CD14-positive monocyte (primary cell): ENCODE measurements at regions not wholly inside any gene's neighbourhood (a gene's known extent, or its start where the extent isn't known, plus 50 kb on each side); places are given as distances from the start of the nearest gene placed in this dataset.
A peak's percentile ranks its signal among the peaks of the same experiment; 100 is the strongest.
"Not testable (repeated sequence)": the region's sequence is repeated elsewhere in the genome, so short reads cannot be mapped to it uniquely, and the experiment has no call there.

ENCODE experiments used
- DNase-seq, 3 donors: peaks; one replicate each; pipeline ENCODE4 v3.0.0-alpha.2; 2011 to 2022
- H2AFZ ChIP-seq: 2 replicates; pipeline ENCODE4 v1.6.0; 2012; ENCODE audit warnings: mild to moderate bottlenecking, low read depth, low read length, inconsistent platforms; ENCODE audit not compliant: insufficient read depth, poor library complexity, severe bottlenecking
- H3K27ac ChIP-seq, 2 donors: 1 replicate in 1 of 2; 2 replicates in 1 of 2; pipeline ENCODE4 v1.5.1; 2012 to 2013; ENCODE audit warnings: low read length in 2 of 2, control low read depth in 1 of 2, inconsistent platforms in 1 of 2, low read depth in 1 of 2, mild to moderate bottlenecking in 1 of 2
- H3K27me3 ChIP-seq, 2 donors: one replicate each; pipeline versions ENCODE4 v1.6.0 to v1.6.1; 2011 to 2013; ENCODE audit warnings: low read length in 2 of 2; ENCODE audit not compliant: control insufficient read depth in 2 of 2, insufficient read depth in 2 of 2
- H3K36me3 ChIP-seq, 2 donors: replicated peaks in 1 of 2; 1 replicate in 1 of 2; 2 replicates in 1 of 2; pipeline versions ENCODE4 v1.5.1 to v1.6.1; 2012 to 2013; ENCODE audit warnings: low read length in 2 of 2, control low read depth in 1 of 2, inconsistent platforms in 1 of 2, mild to moderate bottlenecking in 1 of 2; ENCODE audit not compliant: insufficient read depth in 2 of 2, control insufficient read depth in 1 of 2
- H3K4me1 ChIP-seq, 2 donors: 1 replicate in 1 of 2; 2 replicates in 1 of 2; pipeline versions ENCODE4 v1.5.1 to v1.6.1; 2012 to 2013; ENCODE audit warnings: low read length in 2 of 2, control low read depth in 1 of 2, inconsistent platforms in 1 of 2, mild to moderate bottlenecking in 1 of 2, moderate library complexity in 1 of 2; ENCODE audit not compliant: insufficient read depth in 2 of 2, control insufficient read depth in 1 of 2
- H3K4me2 ChIP-seq: replicated peaks from 2 replicates; pipeline ENCODE3; 2012; ENCODE audit warnings: low read length, moderate library complexity, mild to moderate bottlenecking; ENCODE audit not compliant: poor library complexity, severe bottlenecking; ENCODE audit errors: extremely low read depth
- H3K4me3 ChIP-seq, 3 experiments: fragments of 200-600 bp in 1 of 3; sonication (generic) in 1 of 3; replicated peaks in 1 of 3; 1 replicate in 2 of 3; 2 replicates in 1 of 3; pipeline ENCODE4 v1.5.1; 2011 to 2013; ENCODE audit warnings: low read length in 3 of 3, mild to moderate bottlenecking in 3 of 3, control low read depth in 2 of 3, low read depth in 2 of 3, inconsistent platforms in 1 of 3, moderate library complexity in 1 of 3
- H3K79me2 ChIP-seq: 2 replicates; pipeline ENCODE4 v1.6.0; 2012; ENCODE audit warnings: mild to moderate bottlenecking, control low read depth, inconsistent platforms, low read length, moderate library complexity; ENCODE audit not compliant: insufficient read depth
- H3K9ac ChIP-seq: 2 replicates; pipeline ENCODE4 v1.6.0; 2017; ENCODE audit warnings: low read length, mild to moderate bottlenecking; ENCODE audit not compliant: insufficient read depth, poor library complexity, severe bottlenecking
- H3K9me3 ChIP-seq, 2 donors: replicated peaks in 1 of 2; 1 replicate in 1 of 2; 2 replicates in 1 of 2; pipeline versions ENCODE4 v1.5.1 to v1.6.1; 2012 to 2013; ENCODE audit warnings: low read length in 2 of 2, control low read depth in 1 of 2; ENCODE audit not compliant: control insufficient read depth in 1 of 2, insufficient read depth in 1 of 2
- H4K20me1 ChIP-seq: 2 replicates; pipeline ENCODE4 v1.6.0; 2012; ENCODE audit warnings: mild to moderate bottlenecking, low read length, control low read depth, moderate library complexity; ENCODE audit not compliant: insufficient read depth
- H3K27ac Mint-ChIP-seq, 7 donors: one replicate each; pipeline ENCODE4 v1.8.0; 2020; ENCODE audit warnings: mild to moderate bottlenecking in 7 of 7, mixed read lengths in 7 of 7, moderate library complexity in 6 of 7, inconsistent platforms in 2 of 7
- H3K27me3 Mint-ChIP-seq, 3 donors: one replicate each; pipeline ENCODE4 v1.8.0; 2021 to 2022; ENCODE audit warnings: low read depth in 3 of 3, mild to moderate bottlenecking in 3 of 3, mixed read lengths in 3 of 3, moderate library complexity in 3 of 3, inconsistent platforms in 1 of 3
- H3K36me3 Mint-ChIP-seq, 2 donors: one replicate each; pipeline ENCODE4 v1.8.0; 2020; ENCODE audit warnings: mixed read lengths in 2 of 2, inconsistent platforms in 1 of 2, mild to moderate bottlenecking in 1 of 2
- H3K4me1 Mint-ChIP-seq: one replicate; pipeline ENCODE4 v1.8.0; 2020; ENCODE audit warnings: mild to moderate bottlenecking, mixed read lengths
- H3K4me3 Mint-ChIP-seq, 2 donors: one replicate each; pipeline ENCODE4 v1.8.0; 2020; ENCODE audit warnings: mild to moderate bottlenecking in 2 of 2, mixed read lengths in 2 of 2, moderate library complexity in 1 of 2
- H3K9me3 Mint-ChIP-seq, 7 donors: one replicate each; pipeline ENCODE4 v1.8.0; 2020 to 2022; ENCODE audit warnings: mixed read lengths in 7 of 7, mild to moderate bottlenecking in 6 of 7, moderate library complexity in 6 of 7, inconsistent platforms in 2 of 7
- CTCF ChIP-seq: fragments of 200-600 bp; IDR thresholded peaks from one replicate; pipeline ENCODE4 v1.8.0; 2022; ENCODE audit warnings: antibody characterized with exemption, mild to moderate bottlenecking
- WGBS: methylation state at CpG from one replicate; pipeline ENCODE4 v1.1.5; 2013; ENCODE audit warnings: missing lambda C conversion rate; ENCODE audit not compliant: insufficient coverage; 5-methylcytosine and 5-hydroxymethylcytosine counted together
- intact Hi-C, 2 donors: fragments of 100-400 bp; cut with micrococcal nuclease; formaldehyde crosslinking; loops; one replicate each; pipeline versions ENCODE4 v1.15.0 to v1.15.1; 2023

- H3K27me3 ChIP-seq: not testable (repeated sequence)
Measured at GRCh38 chr11:71730748-71731147, 102.3 kb upstream of the DEFB108B start.

GRCh38 chr11:71734368-71734767 is 98.6 kb upstream of the DEFB108B start:
- H3K9me3 Mint-ChIP-seq, H3K27me3 ChIP-seq, H3K9ac ChIP-seq, H3K4me2 ChIP-seq, intact Hi-C loops, H3K4me1 ChIP-seq, H2AFZ ChIP-seq, H3K4me3 Mint-ChIP-seq, DNase-seq, H4K20me1 ChIP-seq, H3K27ac ChIP-seq, H3K4me3 ChIP-seq, H3K9me3 ChIP-seq, H3K27ac Mint-ChIP-seq, H3K36me3 ChIP-seq, H3K79me2 ChIP-seq, H3K4me1 Mint-ChIP-seq, H3K36me3 Mint-ChIP-seq: not testable (repeated sequence)
- H3K27me3 Mint-ChIP-seq: peaks cover 4 to 17% (median 11%) of the 10 kb centered on the region in 3 donors
- WGBS: no CpG with 5 or more reads among the region's 3 CpGs
- TF ChIP-seq CTCF: peak; percentile 22

More at GRCh38 chr11:71730748-71731147, 102.3 kb upstream of the DEFB108B start:
- DNase-seq, H3K27ac Mint-ChIP-seq, H2AFZ ChIP-seq, H3K9me3 Mint-ChIP-seq, H3K36me3 Mint-ChIP-seq, H3K9me3 ChIP-seq, H3K4me2 ChIP-seq, H3K9ac ChIP-seq, H3K79me2 ChIP-seq, H3K36me3 ChIP-seq, H3K4me3 ChIP-seq, H3K4me1 Mint-ChIP-seq, H3K4me3 Mint-ChIP-seq, H3K4me1 ChIP-seq, intact Hi-C loops, H4K20me1 ChIP-seq, H3K27ac ChIP-seq: not testable (repeated sequence)
- 100% methylated on average over 1 of the region's 8 CpGs for WGBS
- peaks cover 9 to 19% (median 11%) of the 10 kb centered on the region in 3 donors for H3K27me3 Mint-ChIP-seq

- H3K4me3 ChIP-seq, H2AFZ ChIP-seq, DNase-seq, H3K27ac Mint-ChIP-seq, H3K4me1 ChIP-seq, H3K27me3 ChIP-seq, H3K36me3 ChIP-seq, H3K4me1 Mint-ChIP-seq, H3K36me3 Mint-ChIP-seq, H3K9ac ChIP-seq, H3K79me2 ChIP-seq, H4K20me1 ChIP-seq, H3K27ac ChIP-seq, intact Hi-C loops, H3K9me3 ChIP-seq, H3K4me2 ChIP-seq, H3K9me3 Mint-ChIP-seq: not testable (repeated sequence)
- H3K4me3 Mint-ChIP-seq: peak overlapping the region in 1 of 2 donors; percentile 40
- peaks cover 21 to 33% (median 26%) of the 10 kb centered on the region in 3 donors for H3K27me3 Mint-ChIP-seq
- WGBS: 87% methylated on average over 3 of the region's 4 CpGs
Measured at GRCh38 chr11:71738317-71738716, 94.7 kb upstream of the DEFB108B start.

GRCh38 chr11:71743385-71743784 is 89.6 kb upstream of the DEFB108B start:
- 5% methylated on average over 3 of the region's 11 CpGs for WGBS

More at GRCh38 chr11:71743385-71743784, 89.6 kb upstream of the DEFB108B start:
- H3K36me3 Mint-ChIP-seq, H3K27ac ChIP-seq, H3K9ac ChIP-seq, H3K27ac Mint-ChIP-seq, H3K79me2 ChIP-seq, H3K9me3 Mint-ChIP-seq, DNase-seq, H3K4me1 Mint-ChIP-seq, H2AFZ ChIP-seq, H3K4me1 ChIP-seq, H3K36me3 ChIP-seq, H3K4me3 ChIP-seq, intact Hi-C loops, H3K4me2 ChIP-seq, H4K20me1 ChIP-seq, H3K4me3 Mint-ChIP-seq, H3K9me3 ChIP-seq: not testable (repeated sequence)
- H3K27me3 Mint-ChIP-seq: peaks cover 36 to 47% (median 41%) of the 10 kb centered on the region in 3 donors
- H3K27me3 ChIP-seq: peaks cover 9 to 17% of the 10 kb centered on the region in 2 donors
